ENCODE measurements at regions not wholly inside any gene's neighbourhood (a gene's known extent, or its start where the extent isn't known, plus 50 kb on each side); places are given as distances from the start of the nearest gene placed in this dataset.

DNA sequence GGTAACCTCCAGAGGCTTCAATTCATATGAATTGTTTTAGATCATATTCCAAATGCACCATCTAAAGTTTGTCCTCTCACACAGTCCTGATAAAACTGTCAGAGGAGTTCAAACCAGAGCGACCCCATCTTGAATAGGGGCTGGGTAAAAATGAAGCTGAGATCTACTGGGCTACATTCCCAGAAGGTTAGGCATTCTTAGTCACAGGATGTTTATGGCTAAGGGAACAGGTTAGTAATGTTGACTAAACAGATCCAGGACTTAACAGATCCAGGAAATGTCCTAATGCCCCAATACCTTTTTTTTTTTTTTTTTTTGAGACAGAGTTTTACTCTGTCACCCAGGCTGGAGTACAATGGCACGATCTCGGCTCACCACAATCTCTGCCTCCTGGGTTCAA lies 192.6 kb upstream of the PRDM9 start:
- TF ChIP-seq, protein P1, sequence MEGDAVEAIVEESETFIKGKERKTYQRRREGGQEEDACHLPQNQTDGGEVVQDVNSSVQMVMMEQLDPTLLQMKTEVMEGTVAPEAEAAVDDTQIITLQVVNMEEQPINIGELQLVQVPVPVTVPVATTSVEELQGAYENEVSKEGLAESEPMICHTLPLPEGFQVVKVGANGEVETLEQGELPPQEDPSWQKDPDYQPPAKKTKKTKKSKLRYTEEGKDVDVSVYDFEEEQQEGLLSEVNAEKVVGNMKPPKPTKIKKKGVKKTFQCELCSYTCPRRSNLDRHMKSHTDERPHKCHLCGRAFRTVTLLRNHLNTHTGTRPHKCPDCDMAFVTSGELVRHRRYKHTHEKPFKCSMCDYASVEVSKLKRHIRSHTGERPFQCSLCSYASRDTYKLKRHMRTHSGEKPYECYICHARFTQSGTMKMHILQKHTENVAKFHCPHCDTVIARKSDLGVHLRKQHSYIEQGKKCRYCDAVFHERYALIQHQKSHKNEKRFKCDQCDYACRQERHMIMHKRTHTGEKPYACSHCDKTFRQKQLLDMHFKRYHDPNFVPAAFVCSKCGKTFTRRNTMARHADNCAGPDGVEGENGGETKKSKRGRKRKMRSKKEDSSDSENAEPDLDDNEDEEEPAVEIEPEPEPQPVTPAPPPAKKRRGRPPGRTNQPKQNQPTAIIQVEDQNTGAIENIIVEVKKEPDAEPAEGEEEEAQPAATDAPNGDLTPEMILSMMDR (IDR thresholded peaks at IDR 0.05; ENCODE audit: borderline replicate concordance, extremely low read depth, low read length, poor library complexity, severe bottlenecking), result no peak
- no peak for TF ChIP-seq EZH2 (IDR thresholded peaks at IDR 0.05; ENCODE audit: borderline replicate concordance, low read depth, low read length, severe bottlenecking)

Data from DND-41 (cell line).